SHP77 (cell line): ENCODE measurements at regions not wholly inside any gene's neighbourhood (a gene's known extent, or its start where the extent isn't known, plus 50 kb on each side); places are given as distances from the start of the nearest gene placed in this dataset.
"Not testable (repeated sequence)": the region's sequence is repeated elsewhere in the genome, so short reads cannot be mapped to it uniquely, and the experiment has no call there.

Experiments used
- DNase-seq, 2 experiments: peaks; one replicate each; lab custom pipeline; 2025; lab: John Stamatoyannopoulos, UW

GRCh38 chr9:88872192-88872946 lies 118.9 kb upstream of the S1PR3 start:
- DNase-seq: no peak

GRCh38 chr9:88873635-88874034 lies 117.6 kb upstream of the S1PR3 start:
- no peak for DNase-seq

DNA sequence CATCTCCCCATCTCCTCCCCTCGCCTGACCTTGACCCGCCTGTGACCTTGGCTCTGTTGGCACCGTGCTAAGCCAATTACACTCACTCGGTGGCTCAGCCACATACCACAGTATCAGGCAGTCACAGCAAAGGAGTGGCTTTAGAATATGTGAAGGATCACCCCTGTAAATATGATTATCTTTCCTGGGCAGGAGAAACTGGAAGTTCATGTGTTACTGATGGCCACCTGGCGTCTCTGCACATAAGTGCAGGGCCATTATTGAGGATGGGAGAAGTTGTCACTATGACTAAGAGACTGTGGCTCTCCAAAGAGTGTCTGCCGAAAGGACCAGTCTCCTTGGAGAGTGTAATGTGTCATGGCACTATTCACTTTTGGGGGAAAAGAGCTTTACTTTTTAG lies 116.9 kb upstream of the S1PR3 start:
- no peak for DNase-seq

DNA sequence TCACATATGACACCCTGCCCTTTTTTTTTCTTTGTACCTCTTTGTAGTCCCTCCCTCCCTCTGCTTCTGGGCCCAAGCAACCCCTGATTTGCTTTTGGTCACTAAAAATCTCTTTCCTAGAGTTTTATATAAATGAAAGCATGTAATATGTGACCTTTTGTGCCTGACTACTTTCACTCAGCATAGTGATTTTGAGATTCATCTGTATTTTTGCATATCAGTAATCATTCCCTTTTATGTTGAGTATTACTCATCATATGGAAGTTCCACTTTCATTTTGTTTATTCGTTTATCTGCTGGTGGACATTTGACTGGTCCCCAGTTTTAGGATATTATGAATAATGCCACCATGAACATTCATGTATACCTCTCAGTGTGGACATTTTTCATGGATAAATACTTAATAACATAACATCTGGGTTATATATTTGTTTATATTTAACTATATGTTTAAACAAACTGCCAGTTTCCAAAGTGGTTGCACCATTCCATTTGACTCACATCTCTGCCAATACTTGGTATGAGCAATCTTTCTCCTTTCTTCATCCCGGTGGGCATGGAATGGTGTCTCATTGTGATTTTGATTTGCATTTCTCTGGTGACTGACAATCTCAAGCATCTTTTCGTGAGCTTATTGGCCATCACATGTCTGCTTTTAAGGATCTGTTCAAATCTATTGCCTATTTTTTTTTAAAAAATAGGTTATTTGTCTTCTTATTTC lies 115.7 kb upstream of the S1PR3 start:
- DNase-seq: no peak

- no peak for DNase-seq
Observed at GRCh38 chr9:88880199-88880598, 111.1 kb upstream of the S1PR3 start.

GRCh38 chr9:88884291-88884690 lies 107.0 kb upstream of the S1PR3 start:
- not testable (repeated sequence) for DNase-seq

DNA sequence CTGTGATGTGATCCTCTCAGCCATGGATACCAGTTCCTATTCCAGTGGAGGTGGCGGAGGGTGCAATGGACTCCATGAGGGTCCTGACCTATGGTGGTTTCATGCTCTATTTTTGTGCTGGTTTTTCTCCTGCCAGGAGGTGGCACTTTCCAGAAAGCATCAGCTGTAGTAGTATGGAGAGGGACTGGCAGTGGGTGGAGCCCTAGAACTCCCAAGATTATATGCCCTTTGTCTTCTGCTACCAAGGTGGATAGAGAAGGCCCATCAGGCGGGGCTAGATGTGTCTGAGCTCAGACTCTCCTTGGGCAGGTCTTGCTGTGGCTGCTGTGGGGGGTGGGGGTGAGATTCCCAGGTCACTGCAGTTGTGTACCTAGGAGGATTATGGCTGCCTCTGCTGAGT lies 104.5 kb upstream of the S1PR3 start:
- not testable (repeated sequence) for DNase-seq

DNA sequence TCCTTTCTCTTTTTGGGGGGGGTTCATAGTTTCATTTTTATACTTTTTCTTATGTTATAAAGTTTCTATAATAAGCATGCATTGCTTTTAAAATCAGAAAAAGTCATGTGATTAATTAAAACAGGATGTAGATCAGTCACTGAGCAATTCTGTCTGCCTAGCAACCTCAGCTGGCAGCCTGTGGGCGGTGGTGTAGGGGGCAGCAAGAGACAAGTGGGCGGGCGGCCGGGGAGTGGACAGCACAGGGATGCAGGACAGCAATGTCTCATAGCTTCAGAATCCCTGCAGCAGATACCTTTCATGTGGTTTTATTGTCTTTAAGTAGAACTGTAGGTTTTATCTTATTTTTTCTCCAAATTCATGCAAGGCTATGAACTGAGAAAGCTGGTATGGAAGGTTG lies 101.9 kb upstream of the S1PR3 start:
- no peak for DNase-seq

GRCh38 chr9:88890546-88890945 lies 100.7 kb upstream of the S1PR3 start:
- no peak for DNase-seq

DNA sequence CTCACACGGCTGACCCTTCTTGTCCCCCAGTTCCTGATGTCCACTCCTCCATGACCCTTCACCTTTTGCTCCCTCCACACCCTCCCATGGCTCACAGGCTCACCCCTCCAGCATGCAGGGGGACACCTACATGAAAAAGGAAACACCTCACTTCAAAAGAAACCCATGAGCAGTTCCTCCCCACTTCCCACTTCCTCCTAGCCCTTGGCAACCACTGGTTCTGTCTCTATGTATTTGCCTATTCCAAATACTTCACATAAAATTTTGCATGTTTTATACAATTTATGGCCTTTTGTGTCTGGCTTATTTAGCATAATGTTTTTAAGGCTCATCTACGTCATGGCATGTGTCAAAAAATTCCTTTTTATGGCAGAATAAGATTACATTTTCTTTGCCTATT lies 100.2 kb upstream of the S1PR3 start:
- DNase-seq: no peak

- no peak for DNase-seq
Observed at GRCh38 chr9:88892724-88893123, 98.5 kb upstream of the S1PR3 start.

DNA sequence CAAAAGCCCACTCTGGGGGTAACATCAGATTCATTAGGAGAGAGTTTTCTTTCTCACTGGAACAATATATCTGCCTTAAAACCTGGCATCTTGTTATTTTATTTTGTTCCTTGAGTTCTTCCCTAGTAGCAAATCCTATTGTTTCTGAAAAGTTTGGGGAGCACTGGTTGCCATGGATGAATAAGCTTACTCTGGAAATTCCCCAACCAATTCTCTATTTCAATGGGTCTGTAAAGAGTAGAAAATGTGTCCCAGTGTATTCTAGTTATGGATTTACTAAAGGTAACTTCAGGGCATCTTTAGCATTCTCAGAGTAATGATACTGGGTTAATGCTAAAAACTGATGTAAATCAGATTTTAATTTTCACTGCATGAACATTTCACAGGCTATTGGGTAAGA lies 94.2 kb upstream of the S1PR3 start:
- no peak for DNase-seq

- DNase-seq: no peak
Observed at GRCh38 chr9:88898039-88898720, 93.1 kb upstream of the S1PR3 start.

DNA sequence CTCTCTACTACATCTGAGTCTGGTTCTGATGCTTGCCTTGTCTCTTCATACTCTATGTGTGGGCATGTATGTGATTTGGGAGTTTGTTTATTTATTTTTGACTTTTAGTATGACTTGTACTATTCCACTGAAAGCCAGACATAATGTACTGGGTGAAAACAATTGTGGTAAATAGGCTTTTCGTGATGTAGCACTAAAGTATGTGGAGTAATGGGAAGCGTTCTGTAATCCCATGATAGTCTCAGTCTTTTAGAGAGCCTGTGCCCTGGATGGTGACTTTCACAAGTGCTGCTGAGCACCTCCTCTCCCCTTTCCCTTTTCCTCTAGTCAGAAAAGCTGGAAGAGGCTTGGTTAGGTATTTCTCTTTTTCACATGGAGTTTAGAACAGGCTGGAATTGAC lies 85.8 kb upstream of the S1PR3 start:
- DNase-seq: no peak

GRCh38 chr9:88915916-88916315 lies 75.4 kb upstream of the S1PR3 start:
- no peak for DNase-seq

- DNase-seq: no peak
Observed at GRCh38 chr9:88916894-88917293, 74.4 kb upstream of the S1PR3 start.

DNA sequence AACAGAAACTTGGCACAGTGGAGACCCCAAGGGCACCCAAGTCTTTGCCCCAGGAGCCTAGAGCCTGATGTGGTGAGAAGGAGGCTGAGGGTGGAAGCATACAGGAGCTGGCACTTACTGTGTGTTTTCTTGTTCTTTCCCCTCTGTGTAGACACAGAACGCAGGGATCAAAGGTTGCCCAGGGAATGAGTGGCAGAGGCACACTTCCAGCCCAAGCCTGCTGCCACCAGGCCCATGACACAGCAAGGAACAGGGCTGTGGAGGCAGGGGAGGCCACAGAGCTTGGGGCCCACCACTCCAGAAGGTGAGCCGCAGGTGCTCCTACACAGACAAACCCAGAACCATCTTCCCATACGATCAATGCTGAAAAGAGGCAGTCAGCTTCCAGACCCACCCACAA lies 73.9 kb upstream of the S1PR3 start:
- DNase-seq: no peak

DNA sequence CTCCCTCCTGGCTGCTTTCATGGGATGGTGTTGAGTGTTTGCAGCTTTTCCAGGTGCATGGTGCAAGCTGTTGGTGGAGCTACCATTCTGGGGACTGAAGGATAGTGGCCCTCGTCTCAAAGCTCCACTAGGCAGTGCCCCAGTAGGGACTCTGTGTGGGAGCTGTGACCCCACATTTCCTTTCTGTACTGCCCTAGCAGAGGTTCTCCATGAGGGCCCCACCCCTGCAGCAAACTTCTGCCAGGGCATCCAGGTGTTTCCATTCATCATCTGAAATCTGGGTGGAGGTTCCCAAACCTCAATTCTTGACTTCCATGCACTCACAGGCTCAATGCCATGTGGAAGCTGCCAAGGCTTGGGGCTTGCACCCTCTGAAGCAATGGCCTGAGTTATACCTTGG lies 72.7 kb upstream of the S1PR3 start:
- not testable (repeated sequence) for DNase-seq

- no peak for DNase-seq
Observed at GRCh38 chr9:88920645-88921044, 70.6 kb upstream of the S1PR3 start.

DNA sequence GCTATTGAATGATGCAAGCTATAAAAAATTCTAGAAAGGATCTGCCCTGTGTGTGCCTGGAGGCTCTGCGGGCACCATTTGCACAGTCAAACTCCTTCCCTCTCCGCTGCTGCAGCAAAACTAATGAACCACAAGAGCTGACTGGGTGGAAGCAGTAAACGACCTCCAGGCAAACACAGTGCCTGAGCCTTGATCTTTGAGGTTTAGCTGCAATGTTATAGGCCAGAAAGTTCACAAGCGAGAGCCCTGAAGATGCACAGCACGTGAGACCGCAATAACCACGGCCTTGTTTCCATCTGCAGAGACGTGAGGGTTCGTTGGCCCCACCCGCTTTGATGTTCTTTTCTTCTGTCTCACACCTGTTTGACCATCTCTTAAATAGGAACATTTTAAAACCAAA lies 69.2 kb upstream of the S1PR3 start:
- no peak for DNase-seq

- no peak for DNase-seq
Observed at GRCh38 chr9:88923092-88923491, 68.2 kb upstream of the S1PR3 start.

DNA sequence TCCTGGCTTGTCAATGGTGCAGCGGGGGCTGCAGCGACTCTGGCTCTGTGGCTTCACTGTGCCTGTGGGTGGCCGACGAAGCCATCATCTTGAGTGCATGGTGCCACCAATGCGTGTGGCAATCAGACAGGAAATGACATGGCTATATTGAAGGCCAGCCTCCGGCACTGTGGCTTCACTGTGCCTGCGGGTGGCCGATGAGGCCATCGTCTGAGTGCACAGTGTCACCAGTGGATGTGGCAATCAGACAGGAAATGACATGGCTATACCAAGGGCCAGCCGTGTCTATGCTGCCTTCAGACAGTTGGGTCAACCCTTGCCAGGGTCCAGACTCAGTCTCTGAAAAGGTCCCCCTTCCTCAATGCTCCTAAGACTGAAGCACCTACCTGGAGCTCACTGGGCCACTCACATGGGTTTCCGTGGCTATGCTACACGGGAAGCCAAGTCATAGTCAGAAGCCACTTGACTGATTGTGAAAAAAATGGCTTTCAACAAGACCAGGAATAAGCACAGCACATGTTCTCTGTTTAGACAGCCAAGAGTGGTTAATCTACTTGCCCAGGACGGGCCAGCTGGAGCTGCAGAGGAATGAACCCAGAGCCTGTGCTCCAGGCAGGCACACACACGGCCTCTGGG lies 67.5 kb upstream of the S1PR3 start:
- DNase-seq: no peak

DNA sequence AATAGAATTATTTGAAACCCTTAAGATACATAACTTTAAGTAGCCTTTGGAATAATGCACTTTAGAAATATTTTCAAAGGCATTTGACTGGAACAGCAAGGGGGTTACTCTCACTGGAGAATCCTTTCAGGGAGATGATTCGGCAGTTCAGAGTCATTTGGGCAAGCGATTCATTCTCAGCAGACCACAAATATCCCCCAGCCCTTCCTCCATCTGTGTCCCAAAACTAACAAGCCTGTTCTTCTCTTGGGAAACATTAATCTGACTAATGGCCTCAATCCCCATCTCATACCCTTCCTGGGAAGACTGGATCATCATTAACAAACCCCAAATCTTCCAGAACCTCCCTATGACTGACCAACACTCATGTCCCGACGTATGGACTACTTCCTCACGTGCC lies 65.8 kb upstream of the S1PR3 start:
- no peak for DNase-seq
